Smooth muscle cell (in vitro differentiated cells): ENCODE measurements at regions not wholly inside any gene's neighbourhood (a gene's known extent, or its start where the extent isn't known, plus 50 kb on each side); places are given as distances from the start of the nearest gene placed in this dataset.

ENCODE experiments used
- DNase-seq: peaks from one replicate; lab custom pipeline; 2025; ENCODE audit not compliant: unreplicated experiment; lab: John Stamatoyannopoulos, UW
- H2AFZ ChIP-seq: fragments of 200-600 bp; sonication (generic); 2 replicates; pipeline ENCODE4 v1.6.0; 2016; ENCODE audit warnings: antibody characterized with exemption, low read depth, mild to moderate bottlenecking
- H3F3A ChIP-seq: fragments of 200-600 bp; sonication (generic); 2 replicates; pipeline ENCODE4 v1.6.0; 2017; ENCODE audit warnings: antibody characterized with exemption, low read depth
- H3K27ac ChIP-seq: fragments of 200-600 bp; sonication (generic); 2 replicates; pipeline ENCODE4 v1.5.1; 2016; ENCODE audit warnings: low read depth, mild to moderate bottlenecking
- H3K27me3 ChIP-seq: fragments of 200-600 bp; sonication (generic); 2 replicates; pipeline ENCODE4 v1.6.1; 2016; ENCODE audit warnings: low read depth, mild to moderate bottlenecking
- H3K36me3 ChIP-seq: fragments of 200-600 bp; sonication (generic); 2 replicates; pipeline ENCODE4 v1.5.1; 2016; ENCODE audit warnings: low read depth
- H3K4me1 ChIP-seq: fragments of 200-600 bp; sonication (generic); 2 replicates; pipeline ENCODE4 v1.5.1; 2016; ENCODE audit warnings: low read depth
- H3K4me2 ChIP-seq: fragments of 200-600 bp; sonication (generic); 2 replicates; pipeline ENCODE4 v1.6.0; 2016; ENCODE audit warnings: mild to moderate bottlenecking
- H3K4me3 ChIP-seq: fragments of 200-600 bp; sonication (generic); 2 replicates; pipeline ENCODE4 v1.5.1; 2016; ENCODE audit warnings: mild to moderate bottlenecking
- H3K79me2 ChIP-seq: fragments of 200-600 bp; sonication (generic); 2 replicates; pipeline ENCODE4 v1.6.0; 2016; ENCODE audit warnings: low read depth, mild to moderate bottlenecking
- H3K9ac ChIP-seq: fragments of 200-600 bp; sonication (generic); 2 replicates; pipeline ENCODE4 v1.6.0; 2016; ENCODE audit warnings: low read depth
- H3K9me3 ChIP-seq: fragments of 200-600 bp; sonication (generic); replicated peaks from 2 replicates; pipeline ENCODE4 v1.5.1; 2016; ENCODE audit warnings: low read depth
- H4K20me1 ChIP-seq: fragments of 200-600 bp; sonication (generic); 2 replicates; pipeline ENCODE4 v1.6.0; 2016; ENCODE audit warnings: low read depth
- CTCF ChIP-seq: fragments of 200-600 bp; sonication (generic); IDR thresholded peaks from 2 replicates; pipeline ENCODE4 v1.5.1; 2017; ENCODE audit warnings: borderline replicate concordance, mild to moderate bottlenecking, antibody characterized with exemption; ENCODE audit not compliant: insufficient read depth, poor library complexity, severe bottlenecking
- WGBS: methylation state at CpG from one replicate; pipeline ENCODE4 v1.1.7; 2016; ENCODE audit warnings: low lambda C conversion rate; 5-methylcytosine and 5-hydroxymethylcytosine counted together

- Histone ChIP-seq H3K9me3 (no peaks in the 10 kb centered on the region), H3K4me3 (no peak overlapping the region), H3K27me3 (no peaks in the 10 kb centered on the region), H3F3A (no peaks in the 10 kb centered on the region), H4K20me1 (no peaks in the 10 kb centered on the region), H2AFZ (no peak overlapping the region), H3K79me2 (no peaks in the 10 kb centered on the region), H3K4me2 (no peak overlapping the region), H3K27ac (no peak overlapping the region), H3K4me1 (no peaks in the 10 kb centered on the region), H3K9ac (no peak overlapping the region), H3K36me3 (no peaks in the 10 kb centered on the region)
- no peak for TF ChIP-seq CTCF
- no peak for DNase-seq
- WGBS = 58% methylated on average over 3 of the region's 3 CpGs
Measured at GRCh38 chr21:28159396-28159795, 833.3 kb downstream of the LTN1 start.

DNA sequence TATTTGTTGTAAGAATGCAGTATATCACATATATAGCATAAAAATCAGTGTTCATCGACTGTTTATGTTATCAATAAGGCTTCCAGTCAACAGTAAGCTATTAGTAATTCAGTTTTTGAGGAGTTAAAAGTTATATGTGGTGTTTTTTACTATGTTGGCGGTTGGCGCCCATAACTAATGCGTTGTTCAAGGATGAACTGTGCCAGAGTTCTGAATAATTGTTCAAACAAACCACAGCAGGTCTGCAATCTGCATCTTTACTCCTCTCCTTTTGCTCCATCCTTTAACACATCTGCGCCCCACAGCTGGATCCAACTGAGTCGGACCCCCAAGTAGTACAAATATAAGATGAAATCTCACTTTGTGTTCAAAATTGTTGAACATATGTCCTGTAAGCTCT lies 836.1 kb downstream of the LTN1 start:
- Histone ChIP-seq H3K9me3 (no peaks in the 10 kb centered on the region), H3K79me2 (no peaks in the 10 kb centered on the region), H3K4me2 (no peak overlapping the region), H3K27ac (no peak overlapping the region), H3K4me3 (no peak overlapping the region), H4K20me1 (no peaks in the 10 kb centered on the region), H3F3A (no peaks in the 10 kb centered on the region), H3K36me3 (no peaks in the 10 kb centered on the region), H3K27me3 (no peaks in the 10 kb centered on the region), H3K4me1 (no peaks in the 10 kb centered on the region), H3K9ac (no peak overlapping the region), H2AFZ (no peak overlapping the region)
- no peak for TF ChIP-seq CTCF
- no peak for DNase-seq
- WGBS = 95% methylated on average over 6 of the region's 6 CpGs

DNA sequence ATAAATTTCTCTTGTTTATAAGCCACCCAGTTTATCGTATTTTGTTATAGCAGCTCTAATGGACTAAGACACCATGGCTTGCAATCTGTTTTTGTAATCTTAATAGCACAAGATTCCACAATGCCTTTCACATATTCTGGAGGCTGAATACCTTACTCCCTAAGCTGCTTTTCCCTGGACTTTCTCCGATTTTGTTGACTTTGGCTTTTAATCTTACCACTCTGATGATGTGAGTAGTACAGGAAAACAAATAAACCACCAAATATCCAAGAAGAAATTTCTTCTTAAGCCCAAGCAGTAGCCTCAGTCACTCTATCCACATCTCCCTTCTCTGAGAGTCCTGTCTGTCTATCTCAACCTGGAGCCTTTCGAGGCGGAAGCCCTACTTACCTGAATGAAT lies 838.6 kb downstream of the LTN1 start:
- Histone ChIP-seq H3K4me2 (no peak overlapping the region), H3K4me1 (peaks cover 3% of the 10 kb centered on the region), H4K20me1 (no peaks in the 10 kb centered on the region), H3K27me3 (no peaks in the 10 kb centered on the region), H3K36me3 (no peaks in the 10 kb centered on the region), H3K27ac (peak overlapping the region; percentile 35), H3K79me2 (no peaks in the 10 kb centered on the region), H3K9ac (no peak overlapping the region), H3K9me3 (no peaks in the 10 kb centered on the region), H3F3A (no peaks in the 10 kb centered on the region), H3K4me3 (no peak overlapping the region), H2AFZ (peak overlapping the region; percentile 61)
- WGBS = 78% methylated on average over 4 of the region's 4 CpGs
- DNase-seq = no peak
- TF ChIP-seq CTCF = no peak

GRCh38 chr21:28152732-28153131 lies 839.9 kb downstream of the LTN1 start:
- no peak for TF ChIP-seq CTCF
- Histone ChIP-seq H3K79me2 (no peaks in the 10 kb centered on the region), H3K4me2 (no peak overlapping the region), H3K4me3 (no peak overlapping the region), H3K36me3 (no peaks in the 10 kb centered on the region), H2AFZ (no peak overlapping the region), H3K4me1 (peaks cover 3% of the 10 kb centered on the region), H3K27me3 (no peaks in the 10 kb centered on the region), H3K27ac (no peak overlapping the region), H3F3A (no peaks in the 10 kb centered on the region), H4K20me1 (no peaks in the 10 kb centered on the region), H3K9ac (no peak overlapping the region), H3K9me3 (no peaks in the 10 kb centered on the region)
- WGBS = 73% methylated on average over 1 of the region's 1 CpG
- no peak for DNase-seq
